GM12878 (cell line): ENCODE measurements at regions not wholly inside any gene's neighbourhood (a gene's known extent, or its start where the extent isn't known, plus 50 kb on each side); places are given as distances from the start of the nearest gene placed in this dataset.

Experiments
- ATAC-seq: fragments of 200-7000 bp; cut with Tn5 transposase; 3 replicates; pipeline ENCODE4 v1.9.1; 2020; ENCODE audit warnings: mild to moderate bottlenecking, moderate library complexity
- BruUV-seq: library from RNA; stranded (reverse); fragments of 400-500 nt; replicated peaks from 2 replicates; lab custom pipeline; 2021; lab: Mats Ljungman, UMichigan
- CTCF ChIA-PET: fragments of 300-600 bp; sonication (Branson Sonifier 250); formaldehyde crosslinking; extraction: SDS; loops from one replicate; lab custom pipeline; 2021; ENCODE audit warnings: inconsistent platforms; lab: Yijun Ruan, JAX
- POLR2A ChIA-PET: fragments of 350-600 bp; formaldehyde crosslinking; extraction: SDS; loops from one replicate; lab custom pipeline; 2021; ENCODE audit warnings: inconsistent platforms; lab: Charles Lee
- RAD21 ChIA-PET: fragments of 300-600 bp; sonication (Branson Sonifier 250); formaldehyde crosslinking; loops from one replicate; lab custom pipeline; 2023; ENCODE audit warnings: antibody characterized with exemption; ENCODE audit not compliant: unreplicated experiment; lab: Charles Lee
- SMC1A ChIA-PET: fragments of 300-600 bp; sonication (Branson Sonifier 250); formaldehyde crosslinking; loops from one replicate; lab custom pipeline; 2023; ENCODE audit not compliant: unreplicated experiment, uncharacterized antibody; lab: Charles Lee
- DNase-seq: peaks from one replicate; pipeline ENCODE4 v3.0.0-alpha.2; 2011; ENCODE audit warnings: low read depth, low spot score
- FAIRE-seq: peaks from 3 replicates; lab custom pipeline; 2011; peaks lifted over from hg19 to GRCh38; lab: Jason Lieb, UNC
- H2AFZ ChIP-seq: 2 replicates; pipeline ENCODE4 v1.6.0; 2011; ENCODE audit warnings: low read depth, low read length, control low read depth; ENCODE audit not compliant: control insufficient read depth
- H3K27ac ChIP-seq: 2 replicates; pipeline ENCODE4 v1.5.1; 2011; ENCODE audit warnings: control low read depth; ENCODE audit not compliant: control insufficient read depth, insufficient read depth
- H3K27me3 ChIP-seq, 2 experiments: replicated peaks in 1 of 2; 2 replicates each; pipeline versions ENCODE4 v1.6.0 to v1.6.1; 2011; ENCODE audit warnings: low read length in 1 of 2; ENCODE audit not compliant: control insufficient read depth in 2 of 2, insufficient read depth in 2 of 2
- H3K36me3 ChIP-seq, 2 experiments: 2 replicates each; pipeline ENCODE4 v1.5.1; 2011; ENCODE audit warnings: low read length in 1 of 2; ENCODE audit not compliant: control insufficient read depth in 2 of 2, insufficient read depth in 2 of 2
- H3K4me1 ChIP-seq: 2 replicates; pipeline ENCODE4 v1.6.1; 2011; ENCODE audit warnings: mild to moderate bottlenecking, low read length, moderate library complexity, mixed read lengths; ENCODE audit not compliant: control insufficient read depth, insufficient read depth
- H3K4me2 ChIP-seq: 2 replicates; pipeline ENCODE4 v1.6.0; 2011; ENCODE audit warnings: control low read depth; ENCODE audit not compliant: control insufficient read depth, insufficient read depth
- H3K4me3 ChIP-seq: fragments of 200-600 bp; sonication (generic); 2 replicates; pipeline ENCODE4 v1.5.1; 2016
- H3K79me2 ChIP-seq: 2 replicates; pipeline ENCODE4 v1.6.0; 2011; ENCODE audit warnings: low read length; ENCODE audit not compliant: control insufficient read depth, insufficient read depth
- H3K9ac ChIP-seq: 2 replicates; pipeline ENCODE4 v1.8.0; 2011; ENCODE audit warnings: low read length, control low read depth, mixed read lengths; ENCODE audit not compliant: control insufficient read depth, insufficient read depth
- H3K9me3 ChIP-seq: replicated peaks from 3 replicates; pipeline ENCODE4 v1.5.1; 2011; ENCODE audit warnings: mild to moderate bottlenecking, low read length; ENCODE audit not compliant: control insufficient read depth, insufficient read depth
- H4K20me1 ChIP-seq: 2 replicates; pipeline ENCODE4 v1.6.0; 2011; ENCODE audit not compliant: control insufficient read depth, insufficient read depth
- BACH1 ChIP-seq: fragments of 450-650 bp; IDR thresholded peaks from 2 replicates; pipeline ENCODE4 v1.6.1; 2017; ENCODE audit warnings: mild to moderate bottlenecking, borderline replicate concordance
- BRCA1 ChIP-seq: IDR thresholded peaks from 2 replicates; pipeline ENCODE4 v1.6.1; 2011; ENCODE audit warnings: low read depth, low read length, improper control_type of control experiment
- E2F4 ChIP-seq: IDR thresholded peaks from 2 replicates; pipeline ENCODE4 v1.6.1; 2012; ENCODE audit warnings: low read depth, low read length, improper control_type of control experiment
- E2F8 ChIP-seq: fragments of 450-650 bp; IDR thresholded peaks from 2 replicates; pipeline ENCODE4 v1.6.1; 2018; ENCODE audit warnings: mild to moderate bottlenecking, low read depth, moderate library complexity; ENCODE audit not compliant: partially characterized antibody
- FOXM1 ChIP-seq: IDR thresholded peaks from 2 replicates; pipeline ENCODE4 v1.6.1; 2012; ENCODE audit warnings: low read depth, mild to moderate bottlenecking, inconsistent platforms, low read length, moderate library complexity
- LARP7 ChIP-seq: fragments of 450-650 bp; IDR thresholded peaks from 2 replicates; pipeline ENCODE4 v1.6.1; 2017; ENCODE audit warnings: mild to moderate bottlenecking
- PRDM15 ChIP-seq: fragments of 450-650 bp; formaldehyde crosslinking; IDR thresholded peaks from 2 replicates; pipeline ENCODE4 v1.4.0; 2020; ENCODE audit warnings: mild to moderate bottlenecking, moderate library complexity
- RUNX3 ChIP-seq: IDR thresholded peaks from 2 replicates; pipeline ENCODE4 v1.6.1; 2012; ENCODE audit warnings: low read length, inconsistent platforms
- ZNF687 ChIP-seq: fragments of 450-650 bp; IDR thresholded peaks from 2 replicates; pipeline ENCODE4 v1.6.1; 2017; ENCODE audit warnings: mild to moderate bottlenecking, moderate library complexity
- WGBS: methylation state at CpG from one replicate; pipeline ENCODE4 v1.1.6; 2016; ENCODE audit warnings: low lambda C conversion rate; ENCODE audit not compliant: insufficient replicate concordance, insufficient coverage; ENCODE audit errors: missing lambda C conversion rate; 5-methylcytosine and 5-hydroxymethylcytosine counted together
- in situ Hi-C: fragments of 300-500 bp; cut with MboI; formaldehyde crosslinking; loops from 9 replicates; pipeline ENCODE4 v1.14.3; 2018; ENCODE audit warnings: mixed read lengths
- intact Hi-C: fragments of 100-400 bp; cut with micrococcal nuclease; formaldehyde crosslinking; loops from one replicate; pipeline ENCODE4 v1.14.2; 2022; ENCODE audit not compliant: unreplicated experiment

- TF ChIP-seq ZNF687, result no peak
Measured at GRCh38 chr3:87796137-87796842, 262.5 kb downstream of the CGGBP1 start (continued).

- FAIRE-seq (no peak), ATAC-seq (no peak), DNase-seq (no peak)
- H3K36me3 ChIP-seq, result no peaks in the 10 kb centered on the region
- intact Hi-C loops, result no loop called here
- ChIA-PET CTCF (no interaction called here), SMC1A (interaction anchor here (1.4 kb wide), 1 partner anchor 10 kb away, joined by 4 read pairs; no protein-coding TSS in a partner anchor), RAD21 (no interaction called here), POLR2A (no interaction called here)
- no peaks in the 10 kb centered on the region for H3K79me2 ChIP-seq
- no peaks in the 10 kb centered on the region for H3K4me1 ChIP-seq
- H3K27me3 ChIP-seq, result peaks cover 8 to 11% of the 10 kb centered on the region in 2 experiments
- no peak overlapping the region for H3K9ac ChIP-seq
- no peak overlapping the region for H3K4me3 ChIP-seq
- H3K9me3 ChIP-seq, result no peaks in the 10 kb centered on the region
- H3K27ac ChIP-seq, result no peak overlapping the region
- TF ChIP-seq BRCA1 (no peak), BACH1 (no peak), LARP7 (no peak), E2F4 (no peak), PRDM15 (CRISPR knock-in tag) (no peak), RUNX3 (no peak), E2F8 (no peak), FOXM1 (no peak)
- no TSS peak for BruUV-seq
- H3K4me2 ChIP-seq, result no peak overlapping the region
- H4K20me1 ChIP-seq, result no peaks in the 10 kb centered on the region
- H2AFZ ChIP-seq, result no peak overlapping the region
- whole genome bisulfite sequencing, result 0% methylated on average over 1 of the region's 1 CpG
- in situ Hi-C loops, result no loop called here
Measured at GRCh38 chr3:87795701-87796100, 263.1 kb downstream of the CGGBP1 start.
